ENCODE measurements at regions not wholly inside any gene's neighbourhood (a gene's known extent, or its start where the extent isn't known, plus 50 kb on each side); places are given as distances from the start of the nearest gene placed in this dataset.

- no peak for DNase-seq
Measured at GRCh38 chr15:31474059-31474868, 147.6 kb downstream of the KLF13 start.

DNA sequence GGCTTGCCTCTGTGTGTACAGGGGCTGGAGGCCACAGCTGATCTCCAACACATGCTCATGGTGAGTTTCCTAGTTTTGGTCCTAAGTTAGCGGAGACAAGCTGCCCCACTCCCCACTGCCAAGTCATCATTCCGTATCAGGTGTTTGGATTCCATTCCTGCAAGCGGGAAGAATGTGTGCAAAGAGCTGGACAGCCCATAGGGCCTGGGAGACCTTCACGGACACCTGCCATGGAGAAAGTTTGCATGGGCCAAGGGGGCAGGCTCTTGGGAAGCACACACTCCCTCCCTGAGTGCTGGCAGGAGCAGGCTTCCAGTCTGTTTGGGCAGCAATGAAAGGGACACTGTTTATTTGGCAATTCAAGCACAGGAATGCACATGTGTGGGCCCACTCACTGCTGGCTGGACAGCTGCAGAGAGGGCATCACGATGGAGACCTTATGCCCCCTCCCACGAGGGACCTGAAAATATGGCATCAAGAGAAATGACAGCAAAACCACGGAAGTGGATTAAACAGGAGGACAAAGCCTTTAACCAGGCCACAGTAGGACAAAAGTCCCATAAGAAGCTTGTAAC lies 149.7 kb downstream of the KLF13 start:
- DNase-seq = no peak

GRCh38 chr15:31476866-31477265 lies 150.2 kb downstream of the KLF13 start:
- DNase-seq = no peak

DNA sequence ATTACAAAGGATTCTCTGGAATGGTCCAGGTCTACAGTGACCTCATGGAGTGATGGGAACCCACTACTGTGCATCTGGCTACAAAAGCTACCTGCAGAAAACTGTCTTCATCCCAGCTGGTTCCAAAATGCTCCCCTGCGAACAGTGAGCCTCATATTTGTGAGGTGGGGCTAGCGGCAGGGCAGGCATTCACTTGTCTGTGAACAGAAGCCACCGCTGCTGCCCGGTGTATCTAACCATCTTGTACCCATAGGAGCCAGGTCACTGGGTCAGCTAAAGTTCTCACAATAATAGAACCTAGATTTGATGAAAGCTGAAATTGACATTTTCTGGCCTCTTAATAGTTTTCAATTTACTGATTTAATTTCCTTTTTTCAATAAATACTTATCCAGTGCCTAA lies 150.7 kb downstream of the KLF13 start:
- DNase-seq = no peak

- no peak for DNase-seq
Measured at GRCh38 chr15:31477851-31478701, 151.4 kb downstream of the KLF13 start.

DNA sequence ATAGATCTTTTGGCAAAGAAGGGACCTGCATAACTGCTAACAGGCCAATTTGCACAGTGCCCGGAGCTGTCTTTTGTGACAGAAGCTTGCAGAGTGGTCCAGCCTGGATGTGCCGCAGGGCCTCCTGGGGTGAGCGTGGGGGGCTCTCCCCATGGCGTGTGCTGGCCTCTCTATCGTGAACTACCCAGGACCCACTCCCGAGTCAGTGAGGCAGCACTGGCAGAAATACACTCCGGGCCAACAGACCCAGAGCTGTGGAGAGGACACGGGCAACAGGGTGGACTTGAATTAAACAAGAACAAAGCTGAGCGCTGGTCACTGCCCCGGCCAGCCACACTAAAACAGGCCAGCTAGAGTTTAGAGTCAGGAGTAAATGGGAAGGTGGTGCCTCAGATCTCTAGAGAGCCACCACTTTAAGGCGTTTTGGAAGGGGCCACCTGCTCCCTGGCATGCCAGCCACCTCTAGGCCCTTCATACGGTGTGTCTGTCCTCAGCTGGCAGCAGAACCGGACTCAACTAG lies 152.1 kb downstream of the KLF13 start:
- DNase-seq = no peak

- DNase-seq = no peak
Measured at GRCh38 chr15:31480356-31481025, 153.9 kb downstream of the KLF13 start.

- no peak for DNase-seq
Measured at GRCh38 chr15:31481142-31481541, 154.5 kb downstream of the KLF13 start.

DNA sequence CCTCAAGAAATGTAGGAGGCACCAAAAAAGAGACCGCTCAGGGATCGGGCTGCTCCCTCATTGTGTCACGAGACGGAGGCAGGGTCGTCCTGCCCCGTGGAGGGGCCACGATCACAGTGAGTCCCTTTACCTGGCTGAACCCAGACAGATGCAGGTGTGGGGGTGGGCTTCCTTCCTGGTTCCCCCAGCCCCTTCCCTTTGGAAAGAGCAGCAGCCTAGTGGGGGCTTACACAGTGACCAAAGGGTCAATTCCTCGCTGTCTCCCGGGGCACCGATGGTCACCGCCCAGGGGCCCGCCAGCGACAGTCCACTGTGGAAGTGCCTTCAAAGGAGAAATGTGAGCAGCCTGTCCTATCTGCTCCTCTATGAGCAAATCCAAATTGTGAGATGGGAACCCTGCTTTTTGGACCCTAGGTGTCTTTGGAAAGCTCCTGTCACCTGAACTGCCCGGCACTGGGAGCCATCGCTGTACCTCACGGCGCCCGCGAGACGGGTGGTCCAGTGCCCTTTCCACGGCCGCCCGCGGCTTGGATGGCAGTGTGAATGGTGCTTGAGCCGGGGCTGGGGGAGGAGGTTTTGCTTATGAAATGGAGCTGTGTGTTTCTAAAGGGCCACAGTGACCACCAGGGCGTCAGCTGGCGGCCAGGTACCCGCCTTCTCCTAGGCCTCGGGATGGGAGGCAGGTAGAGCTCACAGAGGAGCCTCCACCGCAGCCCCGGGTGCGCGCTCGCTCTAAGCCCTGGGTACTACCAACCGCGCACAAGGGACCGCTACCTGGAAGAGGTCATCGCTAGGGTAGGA lies 155.7 kb downstream of the KLF13 start:
- no peak for DNase-seq

GRCh38 chr15:31483053-31483985 lies 156.7 kb downstream of the KLF13 start:
- DNase-seq = no peak

DNA sequence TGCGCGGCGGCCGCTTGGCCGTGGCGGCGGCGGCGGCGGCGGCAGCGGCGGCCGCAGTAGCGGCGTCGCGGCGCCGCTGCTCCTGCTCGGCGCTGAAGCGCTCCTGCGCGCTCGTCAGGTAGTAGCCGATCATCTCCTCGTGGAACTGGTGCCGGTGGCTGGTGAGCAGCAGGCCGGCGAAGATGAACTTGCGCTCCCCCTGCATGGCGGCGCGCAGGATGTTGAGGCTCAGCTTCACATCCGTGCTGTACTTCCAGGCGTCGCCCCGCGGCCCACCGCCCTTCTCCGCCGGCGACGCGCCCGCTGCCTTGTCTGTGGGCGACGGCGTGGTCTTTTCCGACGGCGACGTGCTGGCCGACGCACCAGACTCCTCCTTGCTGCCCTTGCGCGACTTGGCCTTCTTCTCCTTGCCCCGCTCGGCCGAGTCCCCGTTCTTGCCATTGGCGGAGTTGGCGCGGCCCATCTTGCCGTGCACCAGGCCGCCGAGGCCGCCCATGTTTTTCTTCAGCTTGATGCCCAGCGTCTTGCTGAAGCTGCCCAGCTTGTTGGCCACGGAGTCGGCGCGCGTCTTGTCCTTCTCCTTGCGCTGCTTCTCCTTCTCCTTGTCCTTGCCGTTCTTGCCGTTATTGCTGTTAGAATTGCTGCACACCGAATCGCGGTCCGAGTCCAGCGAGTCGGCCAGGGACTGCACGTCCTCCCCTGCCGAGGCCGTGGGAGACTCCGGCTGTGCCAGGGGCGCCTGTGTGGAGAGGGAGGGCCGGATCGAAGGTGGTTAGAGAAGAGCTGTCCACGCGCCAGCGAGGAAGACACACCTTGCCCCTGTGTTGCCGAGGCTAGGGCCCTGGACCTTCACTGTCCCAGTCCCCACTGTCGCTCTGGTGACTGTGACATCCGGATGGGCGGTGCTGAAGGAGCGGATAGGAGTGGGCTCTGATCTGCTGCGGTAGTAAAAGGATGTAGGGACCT lies 157.6 kb downstream of the KLF13 start:
- DNase-seq = no peak

DNA sequence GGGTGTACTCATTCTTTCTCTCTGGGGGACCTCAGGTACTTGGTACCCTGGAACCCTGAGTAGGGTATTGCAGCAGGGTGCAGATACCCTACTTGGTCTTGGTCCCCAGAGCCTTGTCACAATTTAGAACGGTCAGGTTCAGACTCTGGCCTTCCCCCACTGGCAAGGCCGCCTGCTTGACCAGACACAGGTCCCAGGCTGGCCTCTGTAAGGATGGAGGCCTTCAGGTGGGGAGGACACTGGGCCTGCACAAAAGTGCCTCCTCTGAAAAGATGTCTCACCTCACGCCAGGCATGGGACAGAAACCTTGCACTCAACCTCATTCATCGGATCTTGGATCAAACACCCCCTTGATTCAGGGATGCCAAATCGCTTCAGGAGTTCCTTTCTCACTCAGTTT lies 158.4 kb downstream of the KLF13 start:
- DNase-seq = no peak

DNA sequence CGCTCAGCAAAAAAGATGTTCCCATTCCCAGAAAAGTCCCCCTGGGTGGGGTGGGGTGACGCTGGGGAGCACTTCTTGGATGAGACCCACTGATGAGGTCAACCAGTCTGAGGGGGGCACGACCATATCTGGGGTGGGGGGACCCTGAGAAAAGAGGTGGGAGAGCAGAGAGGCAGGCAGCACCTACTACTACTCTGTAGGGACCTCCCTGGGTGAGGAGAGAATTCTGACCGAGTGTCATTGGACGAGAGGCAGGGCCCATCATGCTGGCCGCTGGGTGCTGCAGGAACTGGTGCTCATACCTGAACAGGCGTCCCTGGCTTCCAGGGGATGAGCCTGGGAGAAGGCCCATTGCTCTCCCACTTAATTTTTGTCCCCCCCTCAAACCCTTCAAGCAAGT lies 158.8 kb downstream of the KLF13 start:
- DNase-seq = no peak

DNA sequence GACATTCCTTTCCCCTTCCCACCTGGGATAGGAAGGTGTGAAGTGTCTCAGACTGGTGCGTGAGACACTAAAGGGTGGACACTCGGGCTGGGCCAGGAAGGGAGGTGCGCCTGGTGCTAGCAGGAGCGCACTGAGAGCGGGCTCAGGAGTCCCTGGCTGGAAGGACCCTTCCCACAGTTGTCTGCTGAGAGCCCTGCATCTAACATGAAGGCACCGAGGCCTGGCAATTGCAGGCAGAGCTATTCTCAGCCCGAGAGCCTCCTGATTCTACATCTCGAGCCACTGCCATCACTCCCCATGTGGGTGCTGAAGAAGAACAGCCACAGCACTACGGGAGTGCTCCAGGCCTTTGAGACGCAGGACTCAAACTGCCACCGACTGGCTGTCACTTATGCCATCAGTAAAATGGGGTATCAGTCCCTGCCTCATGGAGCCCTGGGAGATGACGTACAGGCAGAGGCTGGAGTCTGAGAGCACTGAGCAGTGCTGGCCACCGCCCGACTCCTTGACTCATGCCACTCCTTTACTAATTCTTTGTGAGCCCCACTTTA lies 159.4 kb downstream of the KLF13 start:
- DNase-seq = no peak

GRCh38 chr15:31486506-31486905 lies 159.9 kb downstream of the KLF13 start:
- DNase-seq = no peak

GRCh38 chr15:31486906-31487695 lies 160.5 kb downstream of the KLF13 start:
- DNase-seq = no peak

- no peak for DNase-seq
Measured at GRCh38 chr15:31487811-31488436, 161.3 kb downstream of the KLF13 start.
